Gastrocnemius medialis (tissue), 4 donors: ENCODE measurements at regions not wholly inside any gene's neighbourhood (a gene's known extent, or its start where the extent isn't known, plus 50 kb on each side); places are given as distances from the start of the nearest gene placed in this dataset.

Source experiments
- ATAC-seq, 2 donors: fragments of 150-250 bp; one replicate each; pipeline ENCODE4 v1.9.1; 2016
- DNase-seq, 2 donors: peaks; one replicate each; pipeline ENCODE4 v3.0.0-alpha.2; 2019
- H3K27ac ChIP-seq, 4 donors: fragments of 200-600 bp; sonication (generic); 1 replicate in 1 of 4; 2 replicates in 3 of 4; pipeline ENCODE4 v1.5.1; 2016 to 2018; ENCODE audit warnings: mild to moderate bottlenecking in 2 of 4, moderate library complexity in 1 of 4
- H3K27me3 ChIP-seq, 3 donors: fragments of 200-600 bp; sonication (generic) in 2 of 3; 1 replicate in 1 of 3; 2 replicates in 2 of 3; pipeline versions ENCODE4 v1.5.1 to v1.6.0; 2016 to 2019; ENCODE audit warnings: mild to moderate bottlenecking in 1 of 3, moderate library complexity in 1 of 3
- H3K36me3 ChIP-seq, 2 donors: fragments of 200-600 bp; sonication (generic) in 1 of 2; one replicate each; pipeline ENCODE4 v1.5.1; 2017 to 2018
- H3K4me1 ChIP-seq, 2 donors: fragments of 200-600 bp; sonication (generic) in 1 of 2; one replicate each; pipeline ENCODE4 v1.5.1; 2016 to 2017; ENCODE audit warnings: mild to moderate bottlenecking in 2 of 2
- H3K4me3 ChIP-seq, 4 donors: fragments of 200-600 bp; sonication (generic) in 3 of 4; 1 replicate in 1 of 4; 2 replicates in 3 of 4; pipeline ENCODE4 v1.5.1; 2016 to 2019; ENCODE audit warnings: mild to moderate bottlenecking in 2 of 4
- H3K9me3 ChIP-seq, 3 donors: fragments of 200-600 bp; sonication (generic) in 2 of 3; 1 replicate in 1 of 3; 2 replicates in 2 of 3; pipeline ENCODE4 v1.5.1; 2016 to 2019
- CTCF ChIP-seq, 5 experiments: fragments of 450-650 bp in 3 of 5; fragments of 200-600 bp in 2 of 5; sonication (generic) in 2 of 5; IDR thresholded peaks in 4 of 5; conservative IDR thresholded peaks in 1 of 5; 1 replicate in 4 of 5; 2 replicates in 1 of 5; pipeline ENCODE4 v1.5.1; 2016 to 2019; ENCODE audit warnings: antibody characterized with exemption in 5 of 5, mild to moderate bottlenecking in 3 of 5, moderate library complexity in 3 of 5
- POLR2A ChIP-seq, 2 donors: fragments of 450-650 bp; IDR thresholded peaks; one replicate each; pipeline ENCODE4 v1.6.1; 2017; ENCODE audit warnings: antibody characterized with exemption in 2 of 2, mild to moderate bottlenecking in 2 of 2, moderate library complexity in 2 of 2
- in situ Hi-C, 4 donors: fragments of 200-750 bp; cut with MboI; loops; one replicate each; pipeline versions ENCODE4 v1.15.0 to v1.8.0; 2017; ENCODE audit warnings: low sequenced_read_pairs in 4 of 4
- intact Hi-C: fragments of 100-400 bp; cut with DNase I; formaldehyde crosslinking; loops from one replicate; pipeline ENCODE4 v1.15.1; 2023; ENCODE audit warnings: low total_unique reads

- no peak for TF ChIP-seq CTCF (IDR thresholded peaks at IDR 0.05 in 4 of 5, conservative IDR thresholded peaks at IDR 0.05 in 1 of 5)
- no peak for TF ChIP-seq POLR2A (IDR thresholded peaks at IDR 0.05)
- H3K27me3 ChIP-seq, result peaks cover 0 to 2% (median 0%) of the 10 kb centered on the region in 3 donors
- H3K9me3 ChIP-seq, result no peaks in the 10 kb centered on the region
- in situ Hi-C loops, result no loop called here
- H3K4me3 ChIP-seq, result no peak overlapping the region
- H3K4me1 ChIP-seq, result no peaks in the 10 kb centered on the region
- ATAC-seq, result no peak
- DNase-seq, result no peak
- no peak overlapping the region for H3K27ac ChIP-seq
- intact Hi-C loops, result no loop called here
- H3K36me3 ChIP-seq, result no peaks in the 10 kb centered on the region
Observed at GRCh38 chr1:4010284-4010683, 110.2 kb upstream of the C1orf174 start.

- Histone ChIP-seq H3K27ac (no peak overlapping the region), H3K4me3 (no peak overlapping the region), H3K9me3 (no peaks in the 10 kb centered on the region), H3K36me3 (no peaks in the 10 kb centered on the region), H3K4me1 (no peaks in the 10 kb centered on the region), H3K27me3 (peaks cover 0 to 4% (median 0%) of the 10 kb centered on the region in 3 donors)
- in situ Hi-C loops, result no loop called here
- ATAC-seq, result no peak
- DNase-seq, result no peak
- TF ChIP-seq CTCF (IDR thresholded peaks at IDR 0.05 in 4 of 5, conservative IDR thresholded peaks at IDR 0.05 in 1 of 5) (no peak), POLR2A (IDR thresholded peaks at IDR 0.05) (no peak)
- intact Hi-C loops, result no loop called here
Observed at GRCh38 chr1:4010814-4011605, 110.9 kb upstream of the C1orf174 start.

GRCh38 chr1:4016351-4017130 lies 116.5 kb upstream of the C1orf174 start:
- peaks cover 0 to 4% (median 0%) of the 10 kb centered on the region in 3 donors for H3K27me3 ChIP-seq
- H3K36me3 ChIP-seq, result no peaks in the 10 kb centered on the region
- H3K27ac ChIP-seq, result no peak overlapping the region
- H3K4me3 ChIP-seq, result no peak overlapping the region
- H3K9me3 ChIP-seq, result no peaks in the 10 kb centered on the region
- TF ChIP-seq POLR2A (IDR thresholded peaks at IDR 0.05) (no peak), CTCF (IDR thresholded peaks at IDR 0.05 in 4 of 5, conservative IDR thresholded peaks at IDR 0.05 in 1 of 5) (no peak)
- intact Hi-C loops, result no loop called here
- ATAC-seq (no peak), DNase-seq (no peak)
- H3K4me1 ChIP-seq, result no peaks in the 10 kb centered on the region
- in situ Hi-C loops, result no loop called here

GRCh38 chr1:4017636-4018365 lies 117.7 kb upstream of the C1orf174 start:
- Histone ChIP-seq H3K36me3 (no peaks in the 10 kb centered on the region), H3K27ac (no peak overlapping the region), H3K4me1 (no peaks in the 10 kb centered on the region), H3K4me3 (no peak overlapping the region), H3K27me3 (peaks cover 0 to 4% (median 0%) of the 10 kb centered on the region in 3 donors), H3K9me3 (no peaks in the 10 kb centered on the region)
- intact Hi-C loops, result no loop called here
- ATAC-seq, result no peak
- TF ChIP-seq CTCF (IDR thresholded peaks at IDR 0.05 in 4 of 5, conservative IDR thresholded peaks at IDR 0.05 in 1 of 5) (no peak), POLR2A (IDR thresholded peaks at IDR 0.05) (no peak)
- in situ Hi-C loops, result no loop called here
- no peak for DNase-seq
